ENCODE measurements at regions not wholly inside any gene's neighbourhood (a gene's known extent, or its start where the extent isn't known, plus 50 kb on each side); places are given as distances from the start of the nearest gene placed in this dataset.

DNA sequence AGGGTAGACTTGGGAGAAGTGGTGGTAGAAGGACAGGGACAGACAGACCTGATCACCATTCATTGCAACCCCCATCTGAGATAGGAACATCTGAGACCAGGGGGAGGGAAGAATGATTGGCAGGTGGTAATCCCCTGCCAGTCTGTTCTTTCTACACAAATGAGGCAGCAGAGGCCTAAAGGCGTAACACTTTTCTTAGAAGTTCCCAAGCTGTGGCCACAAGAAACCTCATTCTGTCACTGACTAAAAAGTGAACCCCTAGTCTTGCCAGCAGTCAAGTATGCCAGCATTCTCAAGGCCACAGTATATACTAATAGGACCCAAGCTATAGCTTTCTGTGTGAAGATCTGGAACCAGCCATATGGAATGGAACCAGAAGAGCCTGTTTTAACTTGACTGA lies 638.0 kb downstream of the KCNT2 start:
- no peak for DNase-seq (ENCODE audit: extremely low spot score)
- TF ChIP-seq, protein P1, sequence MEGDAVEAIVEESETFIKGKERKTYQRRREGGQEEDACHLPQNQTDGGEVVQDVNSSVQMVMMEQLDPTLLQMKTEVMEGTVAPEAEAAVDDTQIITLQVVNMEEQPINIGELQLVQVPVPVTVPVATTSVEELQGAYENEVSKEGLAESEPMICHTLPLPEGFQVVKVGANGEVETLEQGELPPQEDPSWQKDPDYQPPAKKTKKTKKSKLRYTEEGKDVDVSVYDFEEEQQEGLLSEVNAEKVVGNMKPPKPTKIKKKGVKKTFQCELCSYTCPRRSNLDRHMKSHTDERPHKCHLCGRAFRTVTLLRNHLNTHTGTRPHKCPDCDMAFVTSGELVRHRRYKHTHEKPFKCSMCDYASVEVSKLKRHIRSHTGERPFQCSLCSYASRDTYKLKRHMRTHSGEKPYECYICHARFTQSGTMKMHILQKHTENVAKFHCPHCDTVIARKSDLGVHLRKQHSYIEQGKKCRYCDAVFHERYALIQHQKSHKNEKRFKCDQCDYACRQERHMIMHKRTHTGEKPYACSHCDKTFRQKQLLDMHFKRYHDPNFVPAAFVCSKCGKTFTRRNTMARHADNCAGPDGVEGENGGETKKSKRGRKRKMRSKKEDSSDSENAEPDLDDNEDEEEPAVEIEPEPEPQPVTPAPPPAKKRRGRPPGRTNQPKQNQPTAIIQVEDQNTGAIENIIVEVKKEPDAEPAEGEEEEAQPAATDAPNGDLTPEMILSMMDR (IDR thresholded peaks at IDR 0.05; ENCODE audit: control extremely low read depth, extremely low read depth, low read depth, missing control alignments): no peak
- CTCF ChIA-PET: interaction anchor here (1.1 kb wide), 1 partner anchor 16 kb away, joined by 3 read pairs; no protein-coding TSS in a partner anchor
- POLR2A ChIA-PET: no interaction called here

DNA sequence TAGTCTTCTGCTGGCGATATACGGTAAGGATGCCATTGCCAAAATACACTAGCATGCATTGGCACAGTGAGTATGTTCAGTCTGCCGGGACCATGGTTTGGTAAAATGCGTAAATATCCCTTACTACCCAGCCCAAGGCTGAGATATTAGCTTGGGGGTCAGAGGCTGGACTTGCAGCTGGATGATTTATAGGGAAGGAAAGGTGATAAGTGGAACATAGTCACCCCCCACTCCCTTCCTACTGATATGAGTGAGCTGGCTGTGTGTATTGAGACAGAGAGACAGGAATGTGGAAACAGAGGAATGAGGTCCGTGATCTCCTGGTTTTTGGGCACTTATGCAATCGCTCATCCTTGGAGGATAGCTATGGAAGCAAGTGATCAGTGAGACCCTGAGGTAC lies 642.8 kb downstream of the KCNT2 start:
- CTCF ChIA-PET: interaction anchor here (1.7 kb wide), 1 partner anchor 11 kb away, joined by 6 read pairs; no protein-coding TSS in a partner anchor
- TF ChIP-seq, protein P1 (IDR thresholded peaks at IDR 0.05; ENCODE audit: control extremely low read depth, extremely low read depth, low read depth, missing control alignments): no peak
- POLR2A ChIA-PET: no interaction called here
- no peak for DNase-seq (ENCODE audit: extremely low spot score)

DNA sequence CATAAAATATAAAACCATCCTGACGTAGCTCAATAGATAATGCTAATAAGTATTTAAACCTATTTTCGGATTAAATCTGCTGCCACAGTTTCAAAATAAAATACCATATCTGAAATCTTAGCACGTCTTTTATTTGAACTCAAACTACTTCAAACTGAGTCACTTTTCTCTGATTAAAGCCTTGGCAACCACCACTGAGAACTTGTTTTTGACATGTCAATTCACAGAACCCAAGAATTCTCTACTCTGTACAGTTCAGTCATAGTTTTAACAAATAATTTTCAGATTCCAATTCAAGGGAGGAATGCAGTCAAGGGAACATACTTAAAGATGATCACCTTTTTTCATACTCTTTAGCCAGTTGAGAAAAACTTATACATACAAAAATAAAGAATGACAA lies 643.2 kb downstream of the KCNT2 start:
- TF ChIP-seq, protein P1 (IDR thresholded peaks at IDR 0.05; ENCODE audit: control extremely low read depth, extremely low read depth, low read depth, missing control alignments): no peak
- CTCF ChIA-PET: no interaction called here

DNA sequence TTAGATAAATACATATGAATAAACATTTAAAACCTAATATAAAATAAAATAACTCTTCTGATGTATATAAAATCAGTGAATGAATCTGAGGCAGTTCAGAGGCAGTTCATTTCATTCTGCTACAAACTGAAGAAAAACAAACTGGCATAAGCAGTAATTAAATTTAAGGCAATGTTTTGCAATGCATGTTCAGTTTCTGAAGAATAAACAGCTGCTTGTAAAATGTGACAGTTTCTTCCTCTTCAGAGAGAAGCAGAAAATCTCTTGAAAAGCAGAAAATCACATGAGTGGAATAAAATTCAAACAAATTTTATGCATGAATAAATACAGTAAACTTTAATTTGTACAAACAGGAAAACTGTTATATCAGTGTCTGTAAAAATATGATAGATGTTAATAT lies 643.7 kb downstream of the KCNT2 start:
- TF ChIP-seq, protein P1 (IDR thresholded peaks at IDR 0.05; ENCODE audit: control extremely low read depth, extremely low read depth, low read depth, missing control alignments): no peak
- ChIA-PET CTCF (no interaction called here), POLR2A (no interaction called here)

More for the DNA sequence above, 643.2 kb downstream of the KCNT2 start:
- POLR2A ChIA-PET: no interaction called here
- no peak for DNase-seq (ENCODE audit: extremely low spot score)

DNA sequence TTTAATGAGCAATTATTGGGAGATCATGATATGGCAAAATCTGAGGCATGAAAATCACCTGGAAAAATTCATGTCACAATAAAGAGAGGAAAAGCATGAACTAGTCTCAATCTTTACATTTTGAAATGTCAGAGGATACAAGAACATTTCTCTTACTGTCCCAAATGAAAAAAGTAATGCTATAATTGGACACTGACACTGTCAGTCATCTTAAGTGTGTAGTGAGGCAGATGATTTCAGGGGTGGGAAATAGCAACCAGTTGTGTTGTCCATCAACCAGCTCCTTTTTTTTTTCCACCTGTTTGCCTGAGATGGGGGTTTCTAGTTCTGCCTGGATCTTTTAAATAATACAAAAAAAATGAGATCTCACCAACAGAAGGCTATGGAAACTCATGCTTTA lies 646.2 kb downstream of the KCNT2 start:
- ChIA-PET CTCF (no interaction called here), POLR2A (no interaction called here)
- TF ChIP-seq, protein P1 (IDR thresholded peaks at IDR 0.05; ENCODE audit: control extremely low read depth, extremely low read depth, low read depth, missing control alignments): no peak
- DNase-seq (ENCODE audit: extremely low spot score): no peak

More for the DNA sequence above, 643.7 kb downstream of the KCNT2 start:
- no peak for DNase-seq (ENCODE audit: extremely low spot score)

DNA sequence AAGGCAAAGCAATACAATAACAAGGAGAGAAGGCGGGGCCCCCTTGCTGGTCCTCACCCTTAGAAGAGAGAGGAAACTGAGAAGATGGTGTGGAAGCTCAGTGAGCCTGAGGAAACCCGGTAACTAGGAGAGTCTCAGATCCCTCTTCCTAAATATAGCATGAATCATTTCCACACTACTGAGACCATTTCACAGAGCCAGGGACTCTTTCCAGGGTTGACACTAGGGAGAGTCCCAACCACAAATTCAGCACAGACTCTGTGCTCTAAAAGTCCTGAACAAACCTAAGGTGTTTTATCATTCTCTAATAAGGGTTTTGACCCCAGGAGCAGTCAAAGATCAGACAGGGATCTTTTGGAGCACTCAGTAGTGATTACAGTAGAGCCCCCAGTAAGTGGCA lies 647.7 kb downstream of the KCNT2 start:
- CTCF ChIA-PET: no interaction called here
- TF ChIP-seq, protein P1 (IDR thresholded peaks at IDR 0.05; ENCODE audit: control extremely low read depth, extremely low read depth, low read depth, missing control alignments): no peak
- no peak for DNase-seq (ENCODE audit: extremely low spot score)
- POLR2A ChIA-PET: no interaction called here

DNA sequence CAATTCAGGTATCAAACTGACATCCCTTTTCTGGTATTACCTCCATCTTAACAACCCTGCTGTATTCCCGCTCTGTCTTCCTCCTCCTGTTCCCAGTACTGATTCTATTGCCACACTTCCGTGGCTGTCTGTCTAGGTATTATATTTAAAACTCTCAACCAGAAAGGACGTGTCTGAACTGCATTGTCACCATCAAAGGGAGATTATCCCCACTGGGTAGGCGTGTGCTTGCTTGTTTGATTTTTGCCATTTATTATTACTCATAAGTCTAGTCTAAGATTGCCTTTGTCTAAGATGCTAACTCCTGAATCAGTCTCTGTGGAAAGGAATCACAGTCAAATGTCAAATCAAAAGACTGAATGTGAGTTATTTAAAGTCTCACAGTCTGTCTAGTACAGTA lies 650.1 kb downstream of the KCNT2 start:
- TF ChIP-seq, protein P1 (IDR thresholded peaks at IDR 0.05; ENCODE audit: control extremely low read depth, extremely low read depth, low read depth, missing control alignments): no peak
- no peak for DNase-seq (ENCODE audit: extremely low spot score)
- POLR2A ChIA-PET: no interaction called here
- CTCF ChIA-PET: no interaction called here

All from GM10248 (cell line).